ENCODE measurements at regions not wholly inside any gene's neighbourhood (a gene's known extent, or its start where the extent isn't known, plus 50 kb on each side); places are given as distances from the start of the nearest gene placed in this dataset.

GRCh38 chr11:134951305-134951700, 539.3 kb upstream of the B3GAT1 start:
- Histone ChIP-seq H3K36me3 (ENCODE audit: control insufficient read depth in 2 of 2, insufficient read depth in 1 of 2, low read length in 2 of 2) (no peaks in the 10 kb centered on the region), H3K4me3 (ENCODE audit: low read depth, low read length) (no peak overlapping the region), H3K9me3 (ENCODE audit: control insufficient read depth, insufficient read depth, low read depth, low read length) (no peaks in the 10 kb centered on the region), H3K4me1 (ENCODE audit: control insufficient read depth, insufficient read depth, low read length) (no peaks in the 10 kb centered on the region), H3K27ac (ENCODE audit: extremely low read depth, low read depth, low read length) (no peak overlapping the region)
- ChIA-PET CTCF (no interaction called here), POLR2A (no interaction called here)
- TF ChIP-seq ZBTB17 (tag by site-specific recombination; IDR thresholded peaks at IDR 0.05) (0 out of 2 replicates have a peak, but pooled peaks have one; percentile 30), ZNF140 (tag by site-specific recombination; IDR thresholded peaks at IDR 0.05) (no peak), MZF1 (tag by site-specific recombination; IDR thresholded peaks at IDR 0.05; ENCODE audit: borderline replicate concordance) (no peak), ZNF174 (tag by site-specific recombination; IDR thresholded peaks at IDR 0.05) (no peak)

DNA sequence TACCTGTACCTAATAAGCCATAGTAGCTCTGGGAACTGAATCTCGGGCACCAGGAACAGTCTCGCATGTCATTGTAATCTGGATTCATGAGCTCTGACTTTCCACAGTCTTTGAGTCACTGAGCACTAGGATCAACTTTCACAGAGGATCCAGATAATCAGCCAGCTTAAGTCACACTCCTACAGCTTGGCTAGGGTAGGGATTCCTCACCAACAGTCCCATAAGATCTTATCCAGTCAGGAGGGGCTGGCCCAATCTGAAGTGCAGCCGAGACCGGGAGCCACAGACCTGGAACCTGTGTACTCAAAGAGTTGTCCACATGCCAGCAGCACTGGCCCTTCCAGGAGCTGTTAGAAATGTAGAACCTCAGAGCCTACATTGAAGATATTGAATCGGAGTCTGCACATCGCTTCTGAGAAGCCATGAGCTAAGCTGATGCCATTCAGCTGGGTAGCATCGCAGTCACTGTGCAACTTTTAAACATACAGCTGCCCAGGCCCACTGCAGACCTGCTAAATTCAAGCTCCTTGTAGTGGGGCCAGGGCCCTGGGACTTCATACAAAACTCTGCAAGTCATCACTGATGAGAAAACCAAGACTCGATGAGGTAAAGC, 538.8 kb upstream of the B3GAT1 start:
- CTCF ChIA-PET: interaction anchor here (0.6 kb wide), 1 partner anchor 75 kb away, joined by 4 read pairs; no protein-coding TSS in a partner anchor
- Histone ChIP-seq H3K4me3 (ENCODE audit: low read depth, low read length) (no peak overlapping the region), H3K36me3 (ENCODE audit: control insufficient read depth in 2 of 2, insufficient read depth in 1 of 2, low read length in 2 of 2) (no peaks in the 10 kb centered on the region), H3K4me1 (ENCODE audit: control insufficient read depth, insufficient read depth, low read length) (no peaks in the 10 kb centered on the region), H3K9me3 (ENCODE audit: control insufficient read depth, insufficient read depth, low read depth, low read length) (no peaks in the 10 kb centered on the region), H3K27ac (ENCODE audit: extremely low read depth, low read depth, low read length) (no peak overlapping the region)
- POLR2A ChIA-PET: no interaction called here
- no peak for TF ChIP-seq ZNF248 (tag by site-specific recombination; IDR thresholded peaks at IDR 0.05)
- TF ChIP-seq ZNF292 (tag by site-specific recombination; IDR thresholded peaks at IDR 0.05; ENCODE audit: borderline replicate concordance, low read depth): no peak
- TF ChIP-seq ZNF10 (tag by site-specific recombination; IDR thresholded peaks at IDR 0.05): no peak
- TF ChIP-seq ZBTB20 (tag by site-specific recombination; IDR thresholded peaks at IDR 0.05): peak; percentile 50; the same call in 1 of the 2 replicates
- TF ChIP-seq, protein P1, sequence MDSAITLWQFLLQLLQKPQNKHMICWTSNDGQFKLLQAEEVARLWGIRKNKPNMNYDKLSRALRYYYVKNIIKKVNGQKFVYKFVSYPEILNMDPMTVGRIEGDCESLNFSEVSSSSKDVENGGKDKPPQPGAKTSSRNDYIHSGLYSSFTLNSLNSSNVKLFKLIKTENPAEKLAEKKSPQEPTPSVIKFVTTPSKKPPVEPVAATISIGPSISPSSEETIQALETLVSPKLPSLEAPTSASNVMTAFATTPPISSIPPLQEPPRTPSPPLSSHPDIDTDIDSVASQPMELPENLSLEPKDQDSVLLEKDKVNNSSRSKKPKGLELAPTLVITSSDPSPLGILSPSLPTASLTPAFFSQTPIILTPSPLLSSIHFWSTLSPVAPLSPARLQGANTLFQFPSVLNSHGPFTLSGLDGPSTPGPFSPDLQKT (IDR thresholded peaks at IDR 0.05; ENCODE audit: borderline replicate concordance, low read depth, low read length): no peak
- TF ChIP-seq ZNF223 (tag by site-specific recombination; IDR thresholded peaks at IDR 0.05): no peak
- TF ChIP-seq RBAK (tag by site-specific recombination; IDR thresholded peaks at IDR 0.05): no peak
- TF ChIP-seq SP3 (tag by site-specific recombination; IDR thresholded peaks at IDR 0.05): no peak
- TF ChIP-seq ZNF112 (tag by site-specific recombination; IDR thresholded peaks at IDR 0.05): no peak

DNA sequence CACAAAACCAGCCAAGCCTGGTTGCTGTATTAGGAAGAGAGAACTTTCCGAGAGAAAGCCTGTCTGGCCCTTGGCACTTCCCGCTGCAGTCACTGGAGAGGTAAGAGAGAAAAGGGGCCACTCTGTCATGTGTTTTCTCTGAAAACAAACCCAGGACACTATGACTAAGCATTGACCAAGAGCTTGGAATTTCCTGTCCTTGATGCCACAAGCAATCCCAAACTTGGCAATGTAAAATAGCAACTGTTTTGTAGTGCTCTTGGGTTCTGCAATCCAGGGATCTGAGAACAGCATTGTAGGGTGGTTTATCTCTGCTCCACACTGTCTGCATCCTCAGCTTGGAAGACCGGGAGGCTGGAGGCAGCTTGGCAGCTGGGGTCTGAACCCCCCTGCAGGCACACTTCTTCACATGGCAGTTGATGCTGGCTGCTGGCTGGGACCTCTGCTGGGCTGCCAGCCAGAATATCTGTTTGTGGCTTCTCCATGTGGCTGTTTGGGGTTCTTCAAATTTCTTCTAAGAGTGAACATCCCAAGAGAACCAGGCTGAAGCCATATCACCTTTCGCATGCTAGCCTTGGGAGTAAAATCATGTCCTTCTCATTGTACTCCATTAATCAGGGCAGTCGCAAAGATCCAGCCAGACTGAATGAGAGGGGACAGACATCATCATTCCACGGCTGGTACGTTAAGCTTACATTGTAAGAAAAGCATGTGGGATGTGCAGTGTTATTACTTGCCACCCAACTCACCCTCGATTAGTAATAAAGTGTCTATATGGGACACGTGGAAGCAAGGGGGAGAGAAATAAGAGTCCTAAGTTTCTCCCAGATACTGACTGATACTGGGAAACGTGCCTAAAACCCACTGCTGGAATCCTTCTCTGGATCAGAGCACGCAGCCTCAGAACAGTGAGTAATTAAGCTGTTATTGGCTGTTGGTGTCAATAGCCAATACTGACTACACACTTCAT, 537.4 kb upstream of the B3GAT1 start:
- Histone ChIP-seq H3K27ac (ENCODE audit: extremely low read depth, low read depth, low read length) (no peak overlapping the region), H3K4me3 (ENCODE audit: low read depth, low read length) (no peak overlapping the region), H3K4me1 (ENCODE audit: control insufficient read depth, insufficient read depth, low read length) (no peaks in the 10 kb centered on the region), H3K36me3 (ENCODE audit: control insufficient read depth in 2 of 2, insufficient read depth in 1 of 2, low read length in 2 of 2) (no peaks in the 10 kb centered on the region), H3K9me3 (ENCODE audit: control insufficient read depth, insufficient read depth, low read depth, low read length) (no peaks in the 10 kb centered on the region)
- ChIA-PET POLR2A (no interaction called here), CTCF (interaction anchor here (0.6 kb wide), 1 partner anchor 26 kb away, joined by 3 read pairs; no protein-coding TSS in a partner anchor)
- no peak for TF ChIP-seq ZNF2 (tag by site-specific recombination; IDR thresholded peaks at IDR 0.05)
- TF ChIP-seq AEBP2 (tag by site-specific recombination; IDR thresholded peaks at IDR 0.05; ENCODE audit: borderline replicate concordance): no peak
- TF ChIP-seq ZIC2 (tag by site-specific recombination; IDR thresholded peaks at IDR 0.05): 0 out of 2 replicates have a peak, but pooled peaks have one; percentile 20
- TF ChIP-seq ZNF366 (tag by site-specific recombination; conservative IDR thresholded peaks at IDR 0.05): 0 out of 2 replicates have a peak, but pooled peaks have one; percentile 26
- no peak for TF ChIP-seq ZNF202 (tag by site-specific recombination; IDR thresholded peaks at IDR 0.05; ENCODE audit: borderline replicate concordance)
- no peak for TF ChIP-seq GLIS1 (tag by site-specific recombination; IDR thresholded peaks at IDR 0.05)

Measured in HEK293 (cell line).